Activated naive CD8-positive, alpha-beta T cell (primary cell): ENCODE measurements at regions not wholly inside any gene's neighbourhood (a gene's known extent, or its start where the extent isn't known, plus 50 kb on each side); places are given as distances from the start of the nearest gene placed in this dataset.

Experiments
- H3K27ac Mint-ChIP-seq: one replicate; pipeline ENCODE4 v1.8.0; 2021; ENCODE audit warnings: mixed read lengths
- H3K27me3 Mint-ChIP-seq: one replicate; pipeline ENCODE4 v1.8.0; 2021; ENCODE audit warnings: mixed read lengths
- H3K36me3 Mint-ChIP-seq: one replicate; pipeline ENCODE4 v1.8.0; 2021; ENCODE audit warnings: mixed read lengths
- H3K4me1 Mint-ChIP-seq: one replicate; pipeline ENCODE4 v1.8.0; 2021; ENCODE audit warnings: low read depth, mixed read lengths
- H3K4me3 Mint-ChIP-seq: one replicate; pipeline ENCODE4 v1.8.0; 2021; ENCODE audit warnings: mild to moderate bottlenecking, mixed read lengths
- H3K9me3 Mint-ChIP-seq: one replicate; pipeline ENCODE4 v1.8.0; 2021; ENCODE audit warnings: low read depth, mixed read lengths

GRCh38 chrX:44096666-44097065 is 123.5 kb upstream of the NDP start:
- H3K27me3 Mint-ChIP-seq: no peaks in the 10 kb centered on the region
- H3K4me3 Mint-ChIP-seq: no peak overlapping the region
- no peaks in the 10 kb centered on the region for H3K36me3 Mint-ChIP-seq
- H3K9me3 Mint-ChIP-seq: no peaks in the 10 kb centered on the region
- H3K27ac Mint-ChIP-seq: no peak overlapping the region
- H3K4me1 Mint-ChIP-seq: no peaks in the 10 kb centered on the region

- no peaks in the 10 kb centered on the region for H3K4me1 Mint-ChIP-seq
- no peak overlapping the region for H3K27ac Mint-ChIP-seq
- H3K36me3 Mint-ChIP-seq: no peaks in the 10 kb centered on the region
- H3K4me3 Mint-ChIP-seq: no peak overlapping the region
- no peaks in the 10 kb centered on the region for H3K9me3 Mint-ChIP-seq
- no peaks in the 10 kb centered on the region for H3K27me3 Mint-ChIP-seq
Measured at GRCh38 chrX:44094821-44095530, 121.8 kb upstream of the NDP start.

- H3K9me3 Mint-ChIP-seq: no peaks in the 10 kb centered on the region
- H3K27me3 Mint-ChIP-seq: no peaks in the 10 kb centered on the region
- no peaks in the 10 kb centered on the region for H3K4me1 Mint-ChIP-seq
- H3K4me3 Mint-ChIP-seq: no peak overlapping the region
- H3K36me3 Mint-ChIP-seq: no peaks in the 10 kb centered on the region
- H3K27ac Mint-ChIP-seq: no peak overlapping the region
Measured at GRCh38 chrX:44093431-44093830, 120.2 kb upstream of the NDP start.

GRCh38 chrX:44092778-44093177 is 119.6 kb upstream of the NDP start:
- Mint-ChIP-seq H3K27me3 (no peaks in the 10 kb centered on the region), H3K36me3 (no peaks in the 10 kb centered on the region), H3K4me3 (no peak overlapping the region), H3K9me3 (no peaks in the 10 kb centered on the region), H3K4me1 (no peaks in the 10 kb centered on the region), H3K27ac (no peak overlapping the region)

- Mint-ChIP-seq H3K4me1 (no peaks in the 10 kb centered on the region), H3K36me3 (no peaks in the 10 kb centered on the region), H3K4me3 (no peak overlapping the region), H3K27me3 (no peaks in the 10 kb centered on the region), H3K27ac (no peak overlapping the region), H3K9me3 (no peaks in the 10 kb centered on the region)
Measured at GRCh38 chrX:44088510-44089144, 115.4 kb upstream of the NDP start.

DNA sequence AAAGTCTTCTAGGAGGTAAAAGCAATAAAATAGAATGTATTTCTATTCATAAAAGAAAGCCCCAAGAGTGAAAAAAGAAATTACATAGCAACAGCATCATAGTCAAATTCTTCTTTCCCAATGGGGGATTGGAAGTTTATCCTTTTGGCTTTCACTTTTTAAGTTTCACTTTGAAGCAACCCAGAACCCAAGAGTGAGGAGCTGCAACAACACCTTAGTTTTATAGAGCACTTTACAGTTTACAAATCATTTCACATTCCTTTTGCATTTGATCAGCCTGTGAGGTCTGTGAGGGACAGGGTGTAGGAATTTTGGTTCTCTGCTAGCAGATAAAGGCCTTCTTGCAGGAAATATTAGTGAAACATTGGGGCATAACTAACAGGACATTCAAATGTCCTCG is 112.0 kb upstream of the NDP start:
- Mint-ChIP-seq H3K9me3 (no peaks in the 10 kb centered on the region), H3K36me3 (no peaks in the 10 kb centered on the region), H3K27ac (no peak overlapping the region), H3K27me3 (no peaks in the 10 kb centered on the region), H3K4me1 (no peaks in the 10 kb centered on the region), H3K4me3 (no peak overlapping the region)

DNA sequence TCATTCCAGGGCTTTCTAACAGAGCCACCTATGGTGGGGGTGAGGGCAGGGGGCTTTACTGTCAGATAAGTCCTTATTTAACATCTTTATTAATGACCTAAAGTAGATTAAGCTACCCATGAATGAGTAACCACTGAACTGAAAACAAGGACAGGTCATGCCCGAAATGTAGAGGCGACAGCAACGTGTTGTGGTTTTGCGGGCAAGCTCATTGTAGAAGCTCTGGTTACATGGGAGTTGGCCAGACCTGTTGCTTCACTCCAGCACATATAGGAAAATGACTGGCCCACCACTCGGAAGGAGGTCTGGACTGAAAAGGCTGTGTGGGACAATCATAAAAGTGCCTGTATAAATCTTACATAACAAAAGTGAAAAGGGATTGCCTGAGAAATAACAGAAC is 109.6 kb upstream of the NDP start:
- H3K36me3 Mint-ChIP-seq: no peaks in the 10 kb centered on the region
- H3K9me3 Mint-ChIP-seq: no peaks in the 10 kb centered on the region
- H3K4me3 Mint-ChIP-seq: no peak overlapping the region
- H3K4me1 Mint-ChIP-seq: no peaks in the 10 kb centered on the region
- no peaks in the 10 kb centered on the region for H3K27me3 Mint-ChIP-seq
- H3K27ac Mint-ChIP-seq: no peak overlapping the region

DNA sequence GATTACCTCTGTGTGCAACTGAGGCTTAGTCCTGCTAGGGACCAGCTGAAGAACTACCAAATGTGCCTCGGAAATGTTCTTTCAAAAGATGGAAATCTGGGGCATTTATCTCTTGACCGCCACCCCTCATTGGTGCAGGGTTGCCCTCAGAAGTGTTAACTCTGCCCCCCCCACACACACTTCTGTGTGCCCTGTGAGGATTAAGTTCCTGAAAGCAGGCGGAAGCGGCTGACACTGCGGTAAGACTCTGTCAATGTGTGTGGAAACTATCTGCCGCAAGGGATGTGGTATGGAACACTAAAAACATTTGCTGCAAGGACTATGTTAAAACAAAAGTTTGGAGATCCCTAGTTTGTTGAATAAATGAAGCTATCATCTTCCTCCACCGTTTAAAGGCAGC is 106.9 kb upstream of the NDP start:
- Mint-ChIP-seq H3K27ac (no peak overlapping the region), H3K36me3 (peaks cover 4% of the 10 kb centered on the region), H3K4me3 (no peak overlapping the region), H3K27me3 (no peaks in the 10 kb centered on the region), H3K4me1 (no peaks in the 10 kb centered on the region), H3K9me3 (peaks cover 4% of the 10 kb centered on the region)

- Mint-ChIP-seq H3K4me1 (no peaks in the 10 kb centered on the region), H3K27ac (no peak overlapping the region), H3K27me3 (no peaks in the 10 kb centered on the region), H3K4me3 (no peak overlapping the region), H3K9me3 (peaks cover 3% of the 10 kb centered on the region), H3K36me3 (peaks cover 3% of the 10 kb centered on the region)
Measured at GRCh38 chrX:44072631-44073030, 99.4 kb upstream of the NDP start.

DNA sequence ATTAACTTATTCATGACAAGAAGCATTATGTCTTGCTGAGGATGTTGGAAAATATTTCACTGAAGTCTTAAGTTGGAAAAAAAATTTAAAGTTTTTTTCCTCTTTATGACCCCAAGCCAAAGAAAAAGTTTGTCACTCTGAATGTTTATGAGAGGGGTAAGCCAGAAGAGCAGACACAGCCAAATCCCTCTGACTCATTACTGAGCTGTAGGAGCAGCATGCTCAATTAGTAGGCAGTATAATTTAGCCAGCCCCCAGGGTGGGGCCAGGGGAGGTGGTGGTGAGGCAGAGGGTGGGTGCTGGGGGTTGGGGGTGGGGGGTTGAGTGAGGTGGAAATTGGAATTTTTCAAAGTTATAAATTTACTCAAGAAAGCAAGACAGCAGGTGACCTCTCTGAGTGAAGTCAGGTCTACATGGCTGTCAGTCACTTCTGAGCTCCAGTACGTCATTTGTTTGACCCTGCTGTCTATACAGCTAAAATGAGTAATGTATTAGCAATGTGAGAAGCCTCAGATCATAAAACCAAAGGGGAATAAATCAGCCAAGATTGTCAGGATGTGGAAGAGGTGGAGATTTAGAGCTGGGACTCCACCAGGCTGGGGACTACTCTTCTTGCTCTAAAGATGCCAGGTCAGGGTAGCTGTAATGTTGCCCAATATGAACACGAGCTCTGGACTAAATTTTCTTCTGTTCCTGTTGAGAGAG is 98.8 kb upstream of the NDP start:
- Mint-ChIP-seq H3K9me3 (no peaks in the 10 kb centered on the region), H3K4me3 (no peak overlapping the region), H3K27ac (no peak overlapping the region), H3K27me3 (no peaks in the 10 kb centered on the region), H3K36me3 (no peaks in the 10 kb centered on the region), H3K4me1 (no peaks in the 10 kb centered on the region)

DNA sequence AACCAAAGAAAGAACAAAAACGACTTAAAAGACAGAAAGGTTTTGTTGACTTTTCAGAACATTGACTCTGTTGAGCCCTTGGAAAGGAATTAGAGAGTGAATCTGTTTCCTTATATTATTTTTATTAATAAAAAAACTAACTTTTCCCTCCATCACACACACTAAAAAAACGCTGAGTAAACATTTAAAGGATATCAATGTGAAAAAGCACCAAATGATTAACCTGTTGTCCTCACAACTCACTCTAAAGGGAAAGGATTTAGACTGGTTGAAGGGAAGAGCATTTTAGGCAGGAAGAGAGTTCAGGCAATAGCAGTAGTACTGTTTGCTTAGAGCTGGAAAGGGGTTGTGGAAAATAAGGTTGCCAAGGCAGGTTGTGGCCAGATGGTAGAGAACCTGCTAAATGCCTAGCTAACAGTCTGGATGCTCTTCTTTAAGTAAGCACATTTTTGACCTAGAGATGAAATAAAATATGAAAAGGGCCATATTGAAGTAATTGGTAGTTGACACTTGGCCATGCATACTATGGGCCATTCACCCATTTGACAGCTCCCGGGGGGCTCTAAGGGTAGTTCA is 98.0 kb upstream of the NDP start:
- no peak overlapping the region for H3K4me3 Mint-ChIP-seq
- no peaks in the 10 kb centered on the region for H3K36me3 Mint-ChIP-seq
- H3K4me1 Mint-ChIP-seq: no peaks in the 10 kb centered on the region
- no peak overlapping the region for H3K27ac Mint-ChIP-seq
- no peaks in the 10 kb centered on the region for H3K27me3 Mint-ChIP-seq
- no peaks in the 10 kb centered on the region for H3K9me3 Mint-ChIP-seq

GRCh38 chrX:44068043-44068442 is 94.9 kb upstream of the NDP start:
- no peaks in the 10 kb centered on the region for H3K4me1 Mint-ChIP-seq
- H3K27me3 Mint-ChIP-seq: no peaks in the 10 kb centered on the region
- H3K4me3 Mint-ChIP-seq: no peak overlapping the region
- no peak overlapping the region for H3K27ac Mint-ChIP-seq
- no peaks in the 10 kb centered on the region for H3K36me3 Mint-ChIP-seq
- H3K9me3 Mint-ChIP-seq: no peaks in the 10 kb centered on the region

GRCh38 chrX:44063606-44064005 is 90.4 kb upstream of the NDP start:
- H3K36me3 Mint-ChIP-seq: no peaks in the 10 kb centered on the region
- no peaks in the 10 kb centered on the region for H3K27me3 Mint-ChIP-seq
- no peaks in the 10 kb centered on the region for H3K9me3 Mint-ChIP-seq
- no peak overlapping the region for H3K4me3 Mint-ChIP-seq
- no peak overlapping the region for H3K27ac Mint-ChIP-seq
- no peaks in the 10 kb centered on the region for H3K4me1 Mint-ChIP-seq

- Mint-ChIP-seq H3K27ac (no peak overlapping the region), H3K4me3 (no peak overlapping the region), H3K27me3 (no peaks in the 10 kb centered on the region), H3K4me1 (no peaks in the 10 kb centered on the region), H3K36me3 (no peaks in the 10 kb centered on the region), H3K9me3 (no peaks in the 10 kb centered on the region)
Measured at GRCh38 chrX:44062840-44063239, 89.7 kb upstream of the NDP start.

GRCh38 chrX:44061968-44062614 is 88.9 kb upstream of the NDP start:
- no peak overlapping the region for H3K27ac Mint-ChIP-seq
- H3K4me1 Mint-ChIP-seq: no peaks in the 10 kb centered on the region
- H3K4me3 Mint-ChIP-seq: no peak overlapping the region
- H3K36me3 Mint-ChIP-seq: no peaks in the 10 kb centered on the region
- H3K27me3 Mint-ChIP-seq: no peaks in the 10 kb centered on the region
- H3K9me3 Mint-ChIP-seq: no peaks in the 10 kb centered on the region
